Uterus (tissue), 3 donors: ENCODE measurements at regions not wholly inside any gene's neighbourhood (a gene's known extent, or its start where the extent isn't known, plus 50 kb on each side); places are given as distances from the start of the nearest gene placed in this dataset.

Experiments used
- DNase-seq, 2 donors: peaks; one replicate each; pipeline ENCODE4 v3.0.0-alpha.2; 2019 to 2020
- H3K27ac ChIP-seq, 2 donors: fragments of 200-600 bp; sonication (generic); 1 replicate in 1 of 2; 2 replicates in 1 of 2; pipeline ENCODE4 v1.5.1; 2016 to 2018
- H3K27me3 ChIP-seq, 2 donors: fragments of 200-600 bp; sonication (generic); one replicate each; pipeline ENCODE4 v1.5.1; 2018 to 2019; ENCODE audit warnings: control low read depth in 1 of 2
- H3K36me3 ChIP-seq, 2 donors: fragments of 200-600 bp; sonication (generic); one replicate each; pipeline ENCODE4 v1.5.1; 2019; ENCODE audit warnings: control low read depth in 1 of 2
- H3K4me1 ChIP-seq, 2 donors: fragments of 200-600 bp; sonication (generic); one replicate each; pipeline ENCODE4 v1.5.1; 2018 to 2019; ENCODE audit warnings: control low read depth in 1 of 2
- H3K4me3 ChIP-seq, 2 donors: fragments of 200-600 bp; sonication (generic); 1 replicate in 1 of 2; 2 replicates in 1 of 2; pipeline ENCODE4 v1.5.1; 2018 to 2019; ENCODE audit warnings: mild to moderate bottlenecking in 1 of 2
- H3K9me3 ChIP-seq, 2 donors: fragments of 200-600 bp; sonication (generic); one replicate each; pipeline ENCODE4 v1.5.1; 2019; ENCODE audit warnings: control low read depth in 1 of 2
- CTCF ChIP-seq, 4 experiments: fragments of 200-600 bp in 2 of 4; fragments of 450-650 bp in 2 of 4; sonication (generic) in 2 of 4; IDR thresholded peaks; one replicate each; pipeline ENCODE4 v1.5.1; 2016 to 2019; ENCODE audit warnings: antibody characterized with exemption in 4 of 4, mild to moderate bottlenecking in 2 of 4, moderate library complexity in 1 of 4
- POLR2A ChIP-seq, 2 donors: fragments of 450-650 bp; IDR thresholded peaks; one replicate each; pipeline ENCODE4 v1.6.1; 2016; ENCODE audit warnings: antibody characterized with exemption in 2 of 2, mild to moderate bottlenecking in 1 of 2, moderate library complexity in 1 of 2
- intact Hi-C: fragments of 100-400 bp; cut with DNase I; formaldehyde crosslinking; loops from one replicate; pipeline ENCODE4 v1.15.1; 2023; ENCODE audit warnings: low total_unique reads
- donor health status: DM: yes; HTN: yes; CAD: no.

GRCh38 chr14:104385111-104385510 lies 194.5 kb upstream of the C14orf180 start:
- no peak for DNase-seq
- Histone ChIP-seq H3K9me3 (no peaks in the 10 kb centered on the region), H3K27ac (no peak overlapping the region), H3K27me3 (no peaks in the 10 kb centered on the region), H3K4me1 (no peaks in the 10 kb centered on the region), H3K4me3 (no peak overlapping the region), H3K36me3 (no peaks in the 10 kb centered on the region)
- TF ChIP-seq POLR2A (IDR thresholded peaks at IDR 0.05) (no peak), CTCF (IDR thresholded peaks at IDR 0.05) (no peak)
- intact Hi-C loops = no loop called here

DNA sequence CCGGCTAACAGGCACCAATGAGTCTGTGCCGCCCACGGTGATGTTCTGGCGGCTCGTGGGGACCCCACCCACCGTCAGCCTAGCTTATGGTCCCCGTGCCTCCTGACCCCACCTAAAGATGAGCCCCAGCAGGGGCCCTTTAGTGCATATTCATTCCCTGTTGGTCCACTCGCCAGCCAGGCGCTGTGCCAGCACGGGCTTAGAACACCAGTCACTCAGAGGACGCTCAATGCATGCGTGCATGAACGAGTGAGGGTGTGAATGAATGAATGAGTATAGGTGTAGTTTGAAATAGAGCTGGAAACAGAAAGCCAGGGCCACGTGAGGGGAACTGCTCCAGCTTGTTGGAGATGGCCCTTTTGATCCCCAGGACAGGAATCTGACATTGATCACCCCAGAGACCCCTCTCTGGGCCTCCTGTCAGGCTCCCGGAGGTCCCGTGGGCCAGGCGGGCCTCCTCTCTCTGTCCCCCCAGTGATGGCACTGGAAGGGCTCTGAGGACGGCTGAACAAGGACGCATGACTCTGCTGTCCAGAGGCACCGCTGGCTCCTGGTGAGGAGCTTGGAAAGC lies 193.9 kb upstream of the C14orf180 start:
- intact Hi-C loops = no loop called here
- Histone ChIP-seq H3K27me3 (no peaks in the 10 kb centered on the region), H3K27ac (no peak overlapping the region), H3K36me3 (no peaks in the 10 kb centered on the region), H3K9me3 (no peaks in the 10 kb centered on the region), H3K4me1 (no peaks in the 10 kb centered on the region), H3K4me3 (no peak overlapping the region)
- peak in 1 of 2 donors; percentile 12 for DNase-seq
- no peak for TF ChIP-seq POLR2A (IDR thresholded peaks at IDR 0.05)
- no peak for TF ChIP-seq CTCF (IDR thresholded peaks at IDR 0.05)

GRCh38 chr14:104386151-104386841 lies 193.3 kb upstream of the C14orf180 start:
- intact Hi-C loops = no loop called here

GRCh38 chr14:104387022-104388010 lies 192.2 kb upstream of the C14orf180 start:
- peak in 1 of 2 donors; percentile 8 for DNase-seq
- Histone ChIP-seq H3K4me3 (no peak overlapping the region), H3K9me3 (no peaks in the 10 kb centered on the region), H3K27ac (no peak overlapping the region), H3K27me3 (no peaks in the 10 kb centered on the region), H3K4me1 (no peaks in the 10 kb centered on the region), H3K36me3 (no peaks in the 10 kb centered on the region)
- intact Hi-C loops = no loop called here
- TF ChIP-seq POLR2A (IDR thresholded peaks at IDR 0.05) (no peak), CTCF (IDR thresholded peaks at IDR 0.05) (no peak)

More at GRCh38 chr14:104386151-104386841, 193.3 kb upstream of the C14orf180 start:
- Histone ChIP-seq H3K4me3 (no peak overlapping the region), H3K36me3 (no peaks in the 10 kb centered on the region), H3K27ac (no peak overlapping the region), H3K9me3 (no peaks in the 10 kb centered on the region), H3K27me3 (no peaks in the 10 kb centered on the region), H3K4me1 (no peaks in the 10 kb centered on the region)
- TF ChIP-seq POLR2A (IDR thresholded peaks at IDR 0.05) (no peak), CTCF (IDR thresholded peaks at IDR 0.05) (no peak)
- no peak for DNase-seq
